ENCODE measurements at regions not wholly inside any gene's neighbourhood (a gene's known extent, or its start where the extent isn't known, plus 50 kb on each side); places are given as distances from the start of the nearest gene placed in this dataset.

DNA sequence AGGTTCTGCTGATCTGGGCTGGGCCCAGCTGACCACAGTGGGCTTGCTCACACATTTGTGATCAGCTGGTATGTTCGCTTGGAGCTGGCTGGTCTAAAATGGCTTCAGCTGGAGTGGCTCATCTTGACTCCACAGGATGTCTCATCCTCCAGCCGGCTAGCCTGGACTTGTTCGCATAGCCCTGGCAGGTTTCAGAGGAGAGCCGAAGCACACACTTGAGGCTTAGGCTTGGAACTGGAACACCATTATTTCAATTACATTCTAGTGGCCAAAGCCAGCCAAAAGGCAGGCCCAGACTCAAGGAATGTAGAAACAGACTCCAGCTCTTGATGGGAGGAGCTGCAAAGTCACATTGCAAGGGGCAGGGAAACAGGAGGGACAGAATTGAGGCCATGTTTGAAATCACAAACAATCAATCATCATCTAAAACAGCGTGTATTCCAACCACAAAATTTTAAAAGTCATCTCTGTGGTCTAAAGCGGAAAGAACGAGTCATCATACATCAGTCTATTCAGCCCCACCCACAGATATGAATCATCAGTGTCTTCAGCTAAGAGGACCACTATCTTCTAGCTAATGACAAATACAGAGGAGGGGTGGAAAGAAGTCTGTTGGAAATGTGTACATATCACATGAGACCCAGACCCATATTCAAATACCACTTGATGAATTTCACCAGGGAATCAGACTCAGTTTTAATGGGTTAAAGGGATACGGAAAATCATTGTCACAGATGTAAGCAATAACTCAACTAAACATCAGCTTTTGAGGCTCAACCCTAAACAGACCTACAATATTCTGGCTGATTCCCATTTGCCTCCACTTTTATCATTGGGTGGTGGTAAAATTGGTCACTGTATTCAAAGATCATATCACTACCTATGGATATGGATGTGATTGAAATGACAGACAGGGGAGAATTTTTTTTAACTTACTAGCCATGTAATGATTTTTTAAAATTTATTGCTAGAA is 139.0 kb upstream of the MKLN1 start:
- DNase-seq (ENCODE audit: low read depth), result peak; percentile 23

DNA sequence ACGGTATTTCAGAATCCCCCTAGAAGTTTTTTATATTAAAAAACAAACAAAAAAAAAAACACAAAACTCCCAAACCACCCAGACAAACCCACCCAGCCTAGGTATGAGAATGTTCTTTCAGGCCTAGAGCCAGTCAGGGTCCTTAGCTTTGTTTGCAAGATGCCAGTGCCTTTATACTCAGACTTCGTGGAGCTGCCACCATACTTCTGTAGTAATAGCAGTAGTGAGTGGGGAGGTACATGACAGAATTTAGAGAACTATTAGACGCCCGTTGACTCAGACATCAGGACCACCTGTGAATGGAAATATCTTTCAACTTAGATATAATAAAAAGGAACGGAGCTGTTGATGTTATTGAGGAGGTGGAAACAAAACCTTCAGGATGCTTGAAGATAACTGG is 138.2 kb upstream of the MKLN1 start:
- DNase-seq (ENCODE audit: low read depth), result no peak

DNA sequence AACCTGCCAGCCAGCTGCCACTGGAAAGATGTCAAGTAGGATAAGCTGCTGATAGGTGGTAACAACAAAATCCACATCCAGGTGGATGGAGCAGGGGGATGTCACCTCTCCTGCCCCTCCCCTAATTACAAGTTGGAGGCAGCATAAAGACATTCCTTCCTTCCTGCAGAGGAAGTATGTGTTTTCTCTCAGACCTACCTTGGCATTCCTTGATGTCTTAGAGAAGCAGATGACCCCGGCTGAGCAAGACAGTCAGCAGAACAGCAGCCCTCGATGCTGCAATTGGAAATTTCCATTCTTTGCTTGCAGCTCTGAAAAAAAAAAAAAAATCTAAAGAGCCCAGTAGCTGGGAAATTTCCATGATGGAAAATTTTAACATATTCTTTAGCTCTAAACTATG is 137.5 kb upstream of the MKLN1 start:
- no peak for DNase-seq (ENCODE audit: low read depth)

DNA sequence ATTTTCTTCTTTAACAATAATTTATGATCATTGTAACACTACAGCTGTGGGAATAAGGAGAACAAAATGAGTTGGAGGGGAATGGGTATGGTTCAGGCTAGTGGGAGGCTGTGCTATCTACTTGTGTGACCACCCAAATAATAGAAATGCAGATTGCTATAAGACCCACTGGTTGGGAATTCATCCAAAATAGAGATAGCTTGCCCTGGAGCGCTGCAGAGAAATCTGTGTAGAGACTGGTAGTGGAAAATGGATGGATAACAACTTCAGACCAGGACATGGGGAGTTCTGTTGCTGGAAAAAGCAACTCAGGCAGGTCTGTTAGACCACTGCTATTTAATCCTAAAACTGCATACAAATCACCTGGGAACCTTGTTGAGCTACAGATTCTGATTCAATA is 137.1 kb upstream of the MKLN1 start:
- no peak for DNase-seq (ENCODE audit: low read depth)

DNA sequence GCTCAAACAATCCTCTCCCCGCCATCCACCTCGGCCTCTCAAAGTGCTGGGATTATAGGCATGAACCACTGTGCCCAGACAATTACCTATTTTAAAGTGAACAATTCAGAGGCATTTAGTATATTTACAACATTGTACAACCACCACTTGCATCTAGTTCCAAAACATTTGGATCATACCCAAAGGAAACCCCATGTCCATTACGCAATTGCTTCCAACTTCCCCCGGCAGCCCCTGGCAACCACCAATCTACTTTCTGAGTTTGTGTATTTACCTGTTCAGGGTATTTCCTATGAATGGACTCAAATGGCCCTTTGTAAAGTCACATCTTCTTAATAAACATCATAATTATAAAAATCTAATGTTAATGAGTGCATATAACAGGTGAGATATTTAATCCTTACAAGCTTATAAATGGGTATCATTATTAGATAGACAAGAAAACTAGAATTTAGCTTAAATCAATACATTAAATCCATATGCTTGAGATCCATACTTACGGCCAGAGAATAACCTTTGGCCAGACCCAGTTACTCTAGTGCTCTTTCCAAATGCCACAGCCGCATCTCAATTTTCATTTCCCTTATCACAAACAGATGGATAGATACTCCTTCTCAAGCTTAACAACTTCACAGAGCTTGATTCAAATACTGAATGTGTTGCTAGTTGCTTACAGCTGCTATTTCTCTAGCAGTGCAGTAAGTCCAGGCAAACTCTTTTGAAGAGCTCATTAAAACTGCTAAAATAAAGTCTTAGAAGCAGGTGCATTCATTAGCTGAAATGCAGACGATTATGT is 133.4 kb upstream of the MKLN1 start:
- no peak for DNase-seq (ENCODE audit: low read depth)

DNA sequence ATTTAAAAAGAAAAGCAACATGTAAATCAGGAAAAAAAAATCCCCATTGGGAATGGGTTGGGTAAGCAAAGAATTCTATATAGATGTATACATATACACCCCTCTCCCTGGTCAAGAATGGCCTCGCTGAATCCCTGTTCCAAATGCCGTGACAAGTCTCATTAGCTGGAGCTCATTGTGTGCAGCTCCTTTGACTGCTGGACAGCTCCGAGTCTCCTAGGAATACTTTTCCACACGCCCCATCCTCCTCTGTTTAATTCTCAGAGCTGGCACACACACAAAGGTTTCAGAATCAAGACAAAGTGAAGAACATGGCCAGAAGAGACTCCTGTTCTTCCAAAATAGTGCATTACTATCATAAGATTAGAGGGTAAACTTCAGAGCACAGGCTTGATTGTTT is 130.9 kb upstream of the MKLN1 start:
- no peak for DNase-seq (ENCODE audit: low read depth)

DNA sequence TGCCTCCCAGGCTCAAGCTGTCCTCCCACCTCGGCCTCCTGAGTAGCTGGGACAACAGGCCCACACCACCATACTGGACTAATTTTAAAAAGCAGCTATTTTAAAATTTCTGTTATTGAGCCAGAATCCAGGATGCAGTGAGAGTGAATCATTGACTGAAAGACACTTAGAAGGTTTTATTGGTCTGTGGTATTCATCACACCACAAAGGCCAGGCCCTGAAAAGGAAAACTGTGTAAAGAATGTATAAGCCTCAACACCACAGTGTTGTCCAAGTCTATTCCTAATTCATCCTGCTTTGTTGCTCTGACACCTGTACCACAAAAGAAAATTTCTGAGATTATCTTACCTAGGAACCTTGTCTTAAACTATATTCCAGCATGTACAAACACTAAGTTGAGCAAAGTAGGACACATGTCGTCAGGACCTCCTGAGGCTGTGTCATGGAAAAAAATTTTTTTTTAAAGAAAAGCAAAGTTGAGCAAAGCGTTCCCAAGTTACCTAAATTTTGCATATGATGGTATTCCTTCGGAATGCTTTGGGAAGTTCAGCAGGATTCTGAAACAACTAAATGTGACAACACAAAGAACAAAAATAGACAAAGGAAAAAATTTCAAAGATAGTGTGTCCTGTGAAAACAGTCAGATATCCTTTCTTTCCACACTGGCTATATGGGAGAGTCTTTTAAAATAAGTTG is 129.6 kb upstream of the MKLN1 start:
- DNase-seq (ENCODE audit: low read depth), result no peak

DNA sequence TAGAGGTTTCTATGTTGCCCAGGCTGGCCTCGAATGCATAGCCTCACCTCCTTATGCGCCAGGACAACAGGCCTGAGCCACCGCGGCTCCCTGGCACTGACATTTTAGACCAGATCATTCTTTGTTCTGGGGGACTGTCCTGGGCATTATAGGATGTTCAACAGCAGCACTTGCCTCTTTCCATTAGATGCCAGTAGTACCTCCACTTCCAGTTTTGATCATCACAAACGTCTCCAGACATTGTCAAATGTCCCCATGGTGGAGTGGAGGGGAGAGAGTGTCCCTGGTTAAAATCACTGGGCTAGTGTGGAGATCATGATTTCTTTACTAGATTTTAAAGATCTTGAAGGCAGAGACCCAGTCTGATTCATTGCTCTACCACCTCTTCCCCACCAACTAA is 125.2 kb upstream of the MKLN1 start:
- no peak for DNase-seq (ENCODE audit: low read depth)

DNA sequence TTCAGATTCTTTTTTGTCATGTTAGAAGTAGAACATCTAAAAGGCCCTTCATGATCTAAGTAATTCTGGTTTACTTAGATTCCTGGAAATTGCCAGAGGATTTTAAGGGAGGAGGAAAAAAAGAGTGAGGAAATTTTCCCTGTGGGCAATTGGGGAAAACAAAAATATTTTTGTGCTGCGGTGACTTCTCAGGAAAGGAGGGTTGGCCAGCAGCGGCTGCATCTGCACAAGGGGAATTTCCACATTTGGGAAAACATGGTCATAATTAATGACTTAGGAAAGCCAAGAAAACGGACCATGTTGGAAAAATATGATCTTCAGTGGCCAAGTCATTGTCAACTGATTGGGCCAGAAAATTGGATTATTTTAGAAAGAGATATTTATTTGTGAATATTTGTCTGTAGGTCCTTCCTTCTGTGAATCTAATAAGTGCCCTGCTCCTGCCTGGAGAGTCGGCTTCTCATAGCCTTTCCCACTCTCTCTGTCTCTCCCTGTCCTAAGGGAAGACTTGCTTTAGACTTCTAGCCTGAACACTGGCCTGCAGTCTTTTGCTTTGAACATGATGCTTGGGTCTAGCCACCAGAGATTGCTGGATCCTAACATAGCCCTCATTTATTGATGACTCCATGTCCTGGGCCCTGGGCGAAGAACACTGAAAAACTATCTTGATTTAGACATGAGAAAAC is 124.2 kb upstream of the MKLN1 start:
- no peak for DNase-seq (ENCODE audit: low read depth)

DNA sequence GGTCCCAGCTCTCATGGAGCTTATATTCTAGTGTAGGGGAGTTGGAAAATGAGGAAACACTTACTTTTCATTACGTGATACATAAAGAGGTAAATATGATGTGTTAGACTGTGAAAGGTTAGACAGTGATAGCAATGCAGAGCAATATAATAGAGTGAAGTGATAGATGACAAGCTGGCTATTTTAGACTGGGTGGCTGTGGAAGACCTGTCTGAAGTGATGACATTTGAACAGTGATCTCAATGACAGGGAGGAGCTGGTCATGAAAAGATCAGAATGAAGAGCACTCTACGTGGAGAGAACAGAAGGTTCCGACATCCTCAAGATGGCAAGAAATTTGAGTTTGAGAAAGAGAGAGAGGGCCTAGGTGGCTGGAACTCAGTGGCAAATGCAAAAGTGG is 118.9 kb upstream of the MKLN1 start:
- no peak for DNase-seq (ENCODE audit: low read depth)

DNA sequence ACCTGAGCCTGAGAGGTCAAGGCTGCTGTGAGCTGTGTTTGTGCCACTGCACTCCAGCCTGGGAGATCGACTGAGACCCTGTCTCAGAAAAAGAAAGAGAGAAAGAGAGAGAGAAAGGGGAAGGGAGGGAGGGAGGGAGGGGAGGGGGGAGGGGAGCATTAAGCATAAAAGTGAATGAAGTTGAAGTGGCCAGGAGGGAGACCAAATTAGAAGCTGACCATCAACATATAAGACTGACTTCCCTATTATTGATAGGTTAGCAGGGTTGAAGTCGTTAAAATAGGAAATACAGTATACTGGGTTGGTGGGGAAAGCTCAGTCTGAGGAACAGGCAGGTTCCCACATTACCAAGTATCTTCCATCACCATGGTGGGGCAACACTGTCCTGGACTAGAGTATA is 117.1 kb upstream of the MKLN1 start:
- no peak for DNase-seq (ENCODE audit: low read depth)

DNA sequence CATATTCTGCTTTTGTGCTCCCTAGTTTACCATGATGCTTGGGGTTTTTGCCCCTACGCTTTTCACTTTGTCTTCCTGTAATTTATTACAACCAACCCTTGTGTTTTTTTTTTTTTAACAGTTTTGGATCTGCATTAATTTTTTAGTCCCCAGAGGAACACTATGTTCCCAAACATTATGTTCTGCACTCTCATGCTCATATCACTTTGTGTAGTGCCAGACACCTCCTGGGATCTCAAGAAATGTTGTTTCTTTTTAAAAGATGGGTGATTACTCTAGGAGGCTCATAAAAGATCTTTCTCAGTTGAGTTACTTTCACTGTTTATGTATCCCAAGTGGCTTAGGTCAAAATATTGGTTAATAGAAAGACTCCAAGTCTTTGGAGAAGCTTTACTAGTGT is 116.2 kb upstream of the MKLN1 start:
- DNase-seq (ENCODE audit: low read depth), result no peak

DNA sequence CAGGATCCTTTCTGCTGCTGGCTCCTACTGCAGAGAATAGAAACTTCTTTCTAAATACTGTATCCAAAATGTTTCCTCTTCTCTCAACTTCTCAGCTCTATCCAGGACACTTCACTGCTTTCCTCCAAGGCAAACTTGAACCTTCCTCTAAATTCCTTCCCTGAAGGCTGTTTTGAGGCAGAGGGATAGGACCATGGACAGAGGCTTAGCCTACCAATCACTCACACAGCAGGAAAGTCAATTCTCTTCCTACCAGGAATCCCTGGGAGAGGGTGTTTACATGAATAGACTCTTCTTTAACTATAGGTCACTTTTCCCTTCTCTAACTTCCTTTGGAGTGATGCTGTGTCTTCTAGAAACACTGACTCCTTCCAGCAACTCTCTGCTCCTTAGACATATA is 115.6 kb upstream of the MKLN1 start:
- DNase-seq (ENCODE audit: low read depth), result no peak

DNA sequence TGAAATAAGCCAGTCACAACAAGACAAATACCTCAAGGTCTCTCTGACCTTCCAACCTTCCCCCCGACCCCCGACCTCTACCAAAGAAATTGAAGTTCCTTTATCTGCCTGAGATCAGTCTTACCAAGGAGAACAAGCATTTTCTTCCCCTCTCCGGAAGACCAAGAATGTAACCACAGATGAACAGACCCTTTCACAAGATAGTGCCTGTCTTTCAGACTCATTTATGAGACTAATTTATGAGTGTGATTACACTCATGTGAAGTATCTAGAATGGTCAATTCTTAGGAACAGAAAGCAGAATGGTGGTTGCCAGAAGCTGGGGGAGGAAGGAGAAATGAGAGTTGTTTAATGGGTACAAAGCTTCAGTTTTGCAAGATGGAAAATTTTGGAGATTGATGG is 108.9 kb upstream of the MKLN1 start:
- no peak for DNase-seq (ENCODE audit: low read depth)

DNA sequence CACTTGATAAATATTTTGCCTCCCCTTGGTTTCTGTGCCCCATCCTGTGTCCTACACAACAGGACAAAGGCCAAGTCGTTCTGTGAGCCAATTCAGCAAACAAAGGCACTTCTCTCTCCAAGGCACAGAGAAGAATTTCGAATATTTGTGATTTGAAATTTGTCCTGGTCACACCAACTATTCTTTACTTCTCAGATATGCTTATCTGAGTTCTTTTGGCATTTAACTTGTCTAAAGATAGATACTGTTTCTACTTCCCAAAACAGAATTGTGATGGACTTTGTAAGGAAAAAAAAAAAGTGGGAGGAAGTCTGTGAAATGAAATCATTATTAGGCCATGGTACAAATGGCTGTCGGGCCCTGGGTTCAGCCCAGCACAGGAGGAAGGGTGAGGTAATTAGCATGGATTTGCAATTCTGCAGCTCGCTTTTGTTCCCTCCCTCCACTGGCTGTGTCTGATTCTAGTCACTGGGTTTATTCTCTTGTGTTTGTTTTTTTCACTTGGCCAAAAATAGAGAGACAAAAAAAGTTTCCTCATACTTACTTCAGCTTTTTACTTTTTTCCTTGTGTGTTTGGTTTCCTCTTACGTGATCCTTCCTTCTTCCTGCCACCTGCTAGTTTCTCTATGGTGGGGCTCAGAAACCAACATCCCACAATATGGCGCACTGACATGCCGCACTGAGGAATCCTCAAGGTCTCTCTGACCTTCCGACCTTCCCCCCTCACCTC is 108.2 kb upstream of the MKLN1 start:
- DNase-seq (ENCODE audit: low read depth), result no peak

DNA sequence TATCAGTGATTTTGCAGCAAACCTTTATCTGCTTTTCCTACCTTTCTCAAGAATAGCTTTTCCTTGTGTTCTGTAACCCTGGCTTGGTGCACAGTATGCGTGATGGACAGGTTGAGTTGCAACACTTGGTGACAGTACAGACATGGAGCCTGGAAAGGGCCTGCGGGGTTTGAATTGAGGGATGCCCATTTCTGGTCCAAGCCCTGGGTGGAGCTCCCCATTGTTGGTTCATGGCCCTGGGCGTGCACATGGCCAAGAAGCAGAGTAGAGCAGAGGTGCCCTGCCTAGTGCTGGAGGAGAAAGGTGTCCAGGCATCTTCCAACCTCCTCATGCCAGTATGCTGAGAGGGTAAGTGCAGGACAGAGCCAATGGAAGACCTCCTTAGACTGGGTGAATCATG is 106.6 kb upstream of the MKLN1 start:
- no peak for DNase-seq (ENCODE audit: low read depth)

DNA sequence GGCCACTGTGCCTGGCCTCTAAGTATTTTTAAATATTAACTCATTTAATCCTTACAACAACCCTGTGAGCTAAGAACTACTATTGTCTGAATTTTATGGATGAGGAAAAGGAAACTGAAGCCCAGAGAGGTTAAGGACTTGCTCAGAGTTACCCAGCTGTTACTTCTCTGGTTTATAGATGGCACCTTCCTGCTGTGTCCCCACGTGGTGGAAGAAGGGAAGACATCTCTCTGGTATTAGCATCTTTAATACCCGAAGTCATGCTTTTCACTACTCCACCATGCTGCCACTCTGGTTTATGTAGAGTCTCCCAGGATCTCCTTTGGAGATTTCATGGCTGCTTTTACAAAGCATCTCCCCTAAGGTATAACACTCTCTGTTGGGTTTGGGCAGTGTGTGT is 105.5 kb upstream of the MKLN1 start:
- no peak for DNase-seq (ENCODE audit: low read depth)

DNA sequence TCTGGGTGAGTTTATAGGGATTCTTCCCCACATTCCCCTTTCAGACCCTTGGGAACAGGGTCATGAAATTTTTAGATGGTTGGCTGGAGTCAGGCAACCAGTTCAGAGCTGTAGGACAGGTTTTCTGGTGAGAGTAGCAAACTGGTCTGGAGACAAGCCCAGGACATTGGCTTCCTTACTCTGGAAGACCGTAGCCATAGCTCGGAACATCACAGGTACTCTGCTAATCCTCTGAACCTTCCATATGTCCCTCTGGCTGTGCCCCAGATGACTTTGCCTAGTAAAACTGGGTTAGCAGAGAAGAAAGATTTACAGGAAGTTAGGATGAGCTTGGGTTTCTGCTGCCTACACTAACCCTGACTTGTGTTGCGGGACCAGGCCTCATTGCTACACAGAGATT is 104.5 kb upstream of the MKLN1 start:
- no peak for DNase-seq (ENCODE audit: low read depth)

DNA sequence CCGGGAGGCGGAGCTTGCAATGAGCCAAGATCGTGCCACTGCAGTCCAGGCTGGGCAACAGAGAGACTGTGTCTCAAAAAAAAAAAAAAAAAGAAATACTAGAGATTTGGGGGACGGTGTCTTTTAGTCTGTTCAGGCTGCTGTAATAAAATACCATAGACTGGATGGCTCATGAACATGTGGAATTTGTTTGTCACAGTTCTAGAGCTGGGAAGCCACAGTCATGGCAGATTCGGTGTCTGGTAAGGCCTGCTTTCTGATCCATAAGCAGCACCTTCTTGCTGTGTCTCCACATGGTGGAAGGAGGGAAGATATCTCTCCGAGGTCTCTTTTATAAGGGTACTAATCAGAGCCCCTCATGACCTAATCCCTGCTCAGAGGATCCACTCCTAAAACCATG is 102.7 kb upstream of the MKLN1 start:
- no peak for DNase-seq (ENCODE audit: low read depth)

DNA sequence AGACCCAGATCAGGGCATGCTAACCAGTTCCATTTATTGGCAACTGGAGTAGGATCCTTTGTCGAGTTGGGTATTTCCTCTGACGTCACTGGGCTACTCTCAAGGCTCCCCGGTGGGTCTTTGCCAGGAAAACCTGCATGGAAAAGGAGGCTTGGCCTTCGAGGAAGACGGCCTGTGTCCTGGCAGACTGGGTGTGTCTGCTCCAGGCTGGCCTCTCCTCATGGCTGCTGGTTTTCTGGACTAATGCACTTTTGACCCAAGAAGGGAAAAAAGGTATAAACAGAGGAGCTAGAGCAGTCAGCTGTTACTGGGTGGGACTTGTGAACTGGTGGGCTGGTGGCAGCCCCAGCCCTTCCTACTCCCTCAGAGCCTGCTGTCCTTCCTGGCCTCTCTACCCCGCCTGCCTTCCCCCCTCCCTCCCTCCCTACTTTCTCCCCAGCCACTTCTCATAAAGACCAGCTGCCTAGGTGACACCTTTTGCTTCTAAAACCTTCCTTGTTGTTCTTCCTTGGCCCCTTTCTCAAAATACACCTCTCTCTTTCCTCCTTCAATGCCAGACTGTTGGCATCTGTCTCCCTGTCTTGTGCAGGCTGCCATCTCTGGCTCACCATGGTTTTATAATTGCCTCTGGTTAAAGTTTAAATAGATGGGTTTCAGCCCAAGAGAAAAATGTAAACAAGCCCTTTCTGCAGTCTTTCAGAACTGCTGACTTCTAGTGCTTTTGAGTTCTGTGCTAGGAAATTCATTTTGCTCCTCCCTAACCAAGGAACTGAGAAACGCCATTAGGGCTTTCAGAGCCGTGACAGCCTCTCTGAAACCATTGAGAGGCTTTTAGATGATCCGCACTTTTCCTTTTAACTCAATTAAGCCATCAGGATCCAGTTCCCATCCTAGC is 101.8 kb upstream of the MKLN1 start:
- DNase-seq (ENCODE audit: low read depth), result no peak

DNA sequence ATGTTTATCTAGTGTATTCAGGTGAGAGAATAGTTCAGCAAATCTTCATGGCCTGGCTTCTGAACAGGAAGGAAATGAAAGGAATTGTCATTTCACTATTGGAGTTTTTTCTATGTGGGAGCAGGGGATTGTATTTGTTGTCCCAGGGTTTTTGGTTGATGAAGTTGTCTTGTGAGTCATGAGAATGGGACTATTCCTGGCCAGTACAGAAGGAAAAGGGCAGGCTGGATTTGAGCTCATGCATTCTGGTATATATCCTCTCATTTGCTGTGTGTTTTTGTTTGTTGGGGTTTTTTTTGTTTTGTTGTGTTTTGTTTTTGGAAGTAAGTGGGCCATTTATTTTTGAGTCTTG is 101.2 kb upstream of the MKLN1 start:
- no peak for DNase-seq (ENCODE audit: low read depth)
